H1 (cell line): ENCODE measurements at regions not wholly inside any gene's neighbourhood (a gene's known extent, or its start where the extent isn't known, plus 50 kb on each side); places are given as distances from the start of the nearest gene placed in this dataset.

Source experiments
- CTCF ChIA-PET: fragments of 300-600 bp; sonication (Branson Sonifier 250); formaldehyde crosslinking; loops from one replicate; lab custom pipeline; 2021; ENCODE audit not compliant: partially characterized antibody; lab: Charles Lee
- POLR2A ChIA-PET: fragments of 300-600 bp; sonication (Branson Sonifier 250); formaldehyde crosslinking; loops from one replicate; lab custom pipeline; 2021; ENCODE audit warnings: inconsistent platforms; ENCODE audit not compliant: partially characterized antibody; lab: Charles Lee
- DNase-seq, 2 experiments: peaks; one replicate each; pipeline versions ENCODE4 v3.0.0 to v3.0.0-alpha.2; 2010 to 2022; ENCODE audit warnings: low spot score in 2 of 2, low read depth in 1 of 2, mixed read lengths in 1 of 2
- FAIRE-seq: peaks from 2 replicates; lab custom pipeline; 2011; peaks lifted over from hg19 to GRCh38; lab: Jason Lieb, UNC
- H2AFZ ChIP-seq: 2 replicates; pipeline ENCODE4 v1.8.1; 2012; ENCODE audit warnings: low read length, inconsistent platforms
- H2AK5ac ChIP-seq: 2 replicates; pipeline ENCODE4 v1.6.1; 2013; ENCODE audit warnings: low read depth, low read length
- H2BK120ac ChIP-seq: replicated peaks from 2 replicates; pipeline ENCODE3; 2013; ENCODE audit warnings: low read depth, low read length, inconsistent platforms
- H2BK12ac ChIP-seq: 2 replicates; pipeline ENCODE4 v1.6.1; 2013; ENCODE audit warnings: low read depth, low read length
- H2BK15ac ChIP-seq: 2 replicates; pipeline ENCODE4 v1.6.1; 2013; ENCODE audit warnings: low read length
- H2BK20ac ChIP-seq: 2 replicates; pipeline ENCODE4 v1.6.1; 2013; ENCODE audit warnings: low read length
- H2BK5ac ChIP-seq: 2 replicates; pipeline ENCODE4 v1.6.1; 2013; ENCODE audit warnings: low read depth, low read length
- H3K14ac ChIP-seq: 2 replicates; pipeline ENCODE4 v1.6.1; 2013; ENCODE audit warnings: inconsistent platforms; ENCODE audit not compliant: insufficient read length
- H3K18ac ChIP-seq: 2 replicates; pipeline ENCODE4 v1.6.1; 2013; ENCODE audit warnings: low read length; ENCODE audit errors: extremely low read depth
- H3K23ac ChIP-seq: 2 replicates; pipeline ENCODE4 v1.6.1; 2013; ENCODE audit warnings: inconsistent platforms; ENCODE audit not compliant: insufficient read length
- H3K23me2 ChIP-seq: 2 replicates; pipeline ENCODE4 v1.6.1; 2013; ENCODE audit warnings: low read depth, low read length
- H3K27ac ChIP-seq: 2 replicates; pipeline ENCODE4 v1.6.1; 2011; ENCODE audit warnings: low read depth, low read length, inconsistent platforms
- H3K27me3 ChIP-seq, 4 experiments: replicated peaks in 1 of 4; 1 replicate in 1 of 4; 2 replicates in 3 of 4; pipeline versions ENCODE4 v1.6.1 to v1.8.1; 2011 to 2013; ENCODE audit warnings: low read length in 3 of 4, mild to moderate bottlenecking in 3 of 4, inconsistent platforms in 2 of 4, mixed read lengths in 2 of 4, moderate library complexity in 1 of 4; ENCODE audit not compliant: control insufficient read depth in 3 of 4, insufficient read depth in 3 of 4; ENCODE audit errors: extremely low read depth in 1 of 4
- H3K36me3 ChIP-seq, 4 experiments: 2 replicates each; pipeline versions ENCODE4 v1.6.1 to v1.8.1; 2011 to 2013; ENCODE audit warnings: mild to moderate bottlenecking in 4 of 4, low read length in 3 of 4, moderate library complexity in 2 of 4, control low read depth in 1 of 4, inconsistent platforms in 1 of 4; ENCODE audit not compliant: insufficient read depth in 4 of 4, control insufficient read depth in 2 of 4
- H3K4ac ChIP-seq: replicated peaks from 2 replicates; pipeline ENCODE3; 2013; ENCODE audit warnings: low read length, low read depth, mixed read lengths, inconsistent platforms; ENCODE audit not compliant: insufficient read length
- H3K4me1 ChIP-seq, 4 experiments: replicated peaks in 1 of 4; 1 replicate in 1 of 4; 2 replicates in 3 of 4; pipeline versions ENCODE4 v1.6.1 to v1.8.1; 2011 to 2013; ENCODE audit warnings: low read length in 3 of 4, inconsistent platforms in 2 of 4, mixed read lengths in 1 of 4; ENCODE audit not compliant: insufficient read depth in 4 of 4, control insufficient read depth in 3 of 4
- H3K4me2 ChIP-seq, 2 experiments: 2 replicates each; pipeline versions ENCODE4 v1.6.1 to v1.8.1; 2011 to 2013; ENCODE audit warnings: low read depth in 2 of 2, low read length in 2 of 2, control low read depth in 1 of 2, inconsistent platforms in 1 of 2, mild to moderate bottlenecking in 1 of 2; ENCODE audit not compliant: insufficient read depth in 1 of 2
- H3K4me3 ChIP-seq, 4 experiments: fragments of 200-600, 300-600 bp in 1 of 4; sonication (generic), shearing (Covaris generic), sonication (Bioruptor Twin) in 1 of 4; 2 replicates each; pipeline versions ENCODE4 v1.5.1 to v1.8.1; 2011 to 2016; ENCODE audit warnings: low read length in 4 of 4, low read depth in 3 of 4, control low read depth in 2 of 4, inconsistent platforms in 2 of 4, mild to moderate bottlenecking in 2 of 4, mixed read lengths in 1 of 4, moderate library complexity in 1 of 4; ENCODE audit not compliant: insufficient read depth in 2 of 4; ENCODE audit errors: extremely low read depth in 1 of 4
- H3K56ac ChIP-seq: replicated peaks from 2 replicates; pipeline ENCODE3; 2013; ENCODE audit warnings: low read depth, mild to moderate bottlenecking, mixed read lengths, low read length, inconsistent platforms; ENCODE audit not compliant: insufficient read length
- H3K79me1 ChIP-seq: 2 replicates; pipeline ENCODE4 v1.6.1; 2013; ENCODE audit warnings: low read depth, low read length, control low read depth
- H3K79me2 ChIP-seq, 2 experiments: 2 replicates each; pipeline versions ENCODE4 v1.6.1 to v1.8.1; 2012 to 2013; ENCODE audit warnings: low read length in 2 of 2, mild to moderate bottlenecking in 2 of 2, inconsistent platforms in 1 of 2; ENCODE audit not compliant: insufficient read depth in 2 of 2, control insufficient read depth in 1 of 2
- H3K9ac ChIP-seq, 4 experiments: replicated peaks in 1 of 4; 1 replicate in 1 of 4; 2 replicates in 3 of 4; pipeline versions ENCODE4 v1.6.1 to v1.8.1; 2011 to 2013; ENCODE audit warnings: low read depth in 3 of 4, low read length in 3 of 4, control low read depth in 2 of 4, mild to moderate bottlenecking in 2 of 4, moderate library complexity in 2 of 4, inconsistent platforms in 1 of 4; ENCODE audit errors: extremely low read depth in 1 of 4
- H3K9me3 ChIP-seq, 2 experiments: 2 replicates each; pipeline versions ENCODE4 v1.6.1 to v1.8.1; 2012 to 2013; ENCODE audit warnings: mild to moderate bottlenecking in 2 of 2, moderate library complexity in 2 of 2, control low read depth in 1 of 2, inconsistent platforms in 1 of 2, low read depth in 1 of 2, low read length in 1 of 2, mixed read lengths in 1 of 2; ENCODE audit not compliant: insufficient read depth in 2 of 2
- H4K20me1 ChIP-seq, 2 experiments: replicated peaks in 1 of 2; 2 replicates each; pipeline versions ENCODE3 to v1.8.1; 2011 to 2013; ENCODE audit warnings: inconsistent platforms in 2 of 2, low read length in 2 of 2, mild to moderate bottlenecking in 1 of 2; ENCODE audit not compliant: insufficient read depth in 2 of 2, control insufficient read depth in 1 of 2
- H4K5ac ChIP-seq: 2 replicates; pipeline ENCODE4 v1.6.1; 2013; ENCODE audit warnings: low read length, low read depth, mixed read lengths, inconsistent platforms; ENCODE audit not compliant: insufficient read length
- H4K8ac ChIP-seq: 2 replicates; pipeline ENCODE4 v1.8.0; 2013; ENCODE audit warnings: mild to moderate bottlenecking, moderate library complexity, low read length, inconsistent platforms; ENCODE audit not compliant: insufficient read depth; ENCODE audit errors: extremely low read depth
- H4K91ac ChIP-seq: replicated peaks from 2 replicates; pipeline ENCODE3; 2013; ENCODE audit warnings: low read length, mixed read lengths, inconsistent platforms; ENCODE audit not compliant: insufficient read length
- ASH2L ChIP-seq: fragments of 200-600, 300-600 bp; sonication (generic); IDR thresholded peaks from one replicate; pipeline ENCODE4 v1.7.1; 2017; ENCODE audit warnings: low read length
- TAF1 ChIP-seq: IDR thresholded peaks from 2 replicates; pipeline ENCODE4 v1.6.1; 2011; ENCODE audit warnings: mild to moderate bottlenecking, low read depth, low read length
- WGBS, 2 experiments: shearing (Covaris generic) in 1 of 2; methylation state at CpG; one replicate each; pipeline versions ENCODE4 v1.1.6 to v1.1.7; 2013 to 2015; ENCODE audit warnings: low lambda C conversion rate in 2 of 2, mixed read lengths in 2 of 2, inconsistent platforms in 1 of 2, low coverage in 1 of 2, missing lambda C conversion rate in 1 of 2; ENCODE audit not compliant: insufficient replicate concordance in 2 of 2, insufficient coverage in 1 of 2, insufficient read length in 1 of 2; ENCODE audit errors: extremely low coverage in 1 of 2, missing lambda C conversion rate in 1 of 2; 5-methylcytosine and 5-hydroxymethylcytosine counted together

DNA sequence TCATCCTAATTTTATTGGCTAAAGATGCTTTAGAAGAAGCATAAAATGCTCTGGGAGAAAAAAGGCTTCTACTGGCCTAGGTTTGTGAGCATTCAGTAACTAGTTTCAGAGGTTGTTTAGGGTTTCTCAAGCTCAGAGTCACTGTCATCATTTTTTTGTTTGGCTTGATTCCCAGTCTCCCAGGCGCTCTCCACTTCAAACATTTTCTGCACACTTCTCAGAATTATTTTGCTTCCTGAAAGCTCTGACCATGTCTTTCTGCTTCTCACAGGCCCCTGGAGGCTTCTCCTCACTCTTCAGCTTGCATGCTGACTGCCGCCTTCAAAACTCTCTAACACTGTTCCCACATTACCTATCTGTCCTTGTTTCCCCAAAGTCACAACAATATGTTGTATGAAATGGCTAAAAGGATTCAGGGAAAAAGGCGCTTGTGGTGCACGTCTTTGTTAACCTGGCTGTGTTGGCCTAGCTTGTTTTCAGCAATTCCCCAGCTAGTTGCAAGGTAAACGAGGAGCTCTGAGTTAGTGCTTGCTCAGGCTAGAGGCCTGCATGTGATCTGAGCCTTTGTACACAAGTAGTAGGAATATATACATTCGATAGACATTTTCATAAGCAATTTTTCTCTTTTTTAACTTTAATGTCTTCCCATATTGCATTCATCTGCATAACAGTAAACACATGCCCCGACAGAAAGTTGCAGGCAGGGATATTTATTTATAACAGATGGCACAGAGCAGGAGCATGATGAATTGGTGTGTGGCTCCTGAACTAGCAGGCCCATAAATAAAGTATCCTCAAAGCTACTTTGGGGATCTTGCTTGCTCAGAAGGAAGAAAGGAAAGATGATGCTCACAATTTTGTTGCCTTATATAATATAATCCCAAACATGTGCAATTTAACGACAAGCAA is 129.2 kb upstream of the DPH6 start:
- no peak overlapping the region for H2BK120ac ChIP-seq
- H3K79me1 ChIP-seq = no peaks in the 10 kb centered on the region
- no peak overlapping the region for H3K18ac ChIP-seq
- WGBS, 2 experiments = 86% methylated on average over 8 of the region's 8 CpGs; no CpG with 5 or more reads in 1 of the 2 experiments
- H4K20me1 ChIP-seq = no peaks in the 10 kb centered on the region
- no peaks in the 10 kb centered on the region for H3K36me3 ChIP-seq
- H3K9ac ChIP-seq = no peak overlapping the region
- H2AFZ ChIP-seq = peak overlapping the region; percentile 98
- no peak overlapping the region for H3K4me3 ChIP-seq
- no peak overlapping the region for H3K4ac ChIP-seq
- no peaks in the 10 kb centered on the region for H3K79me2 ChIP-seq
- TF ChIP-seq TAF1 (no peak), ASH2L (no peak)
- no peaks in the 10 kb centered on the region for H3K9me3 ChIP-seq
- no peak overlapping the region for H2BK15ac ChIP-seq
- ChIA-PET POLR2A (no interaction called here), CTCF (interaction anchor here (1.2 kb wide), 1 partner anchor 76 kb away, joined by 5 read pairs; no protein-coding TSS in a partner anchor)
- H3K4me2 ChIP-seq = no peak overlapping the region
- H3K56ac ChIP-seq = no peak overlapping the region
- no peak overlapping the region for H2BK12ac ChIP-seq
- no peak overlapping the region for H2BK5ac ChIP-seq
- no peak overlapping the region for H4K8ac ChIP-seq
- H2BK20ac ChIP-seq = no peak overlapping the region
- no peak overlapping the region for H3K14ac ChIP-seq
- no peak overlapping the region for H3K27ac ChIP-seq
- no peak for DNase-seq
- no peak overlapping the region for H2AK5ac ChIP-seq
- no peaks in the 10 kb centered on the region for H3K23me2 ChIP-seq
- no peak for FAIRE-seq
- H3K4me1 ChIP-seq = peaks cover 0 to 2% (median 0%) of the 10 kb centered on the region in 4 experiments; a peak in 1 of 7 replicates
- H4K5ac ChIP-seq = no peak overlapping the region
- no peak overlapping the region for H4K91ac ChIP-seq
- H3K23ac ChIP-seq = no peak overlapping the region
- no peaks in the 10 kb centered on the region for H3K27me3 ChIP-seq
